Liver (tissue), 8 donors: ENCODE measurements at regions not wholly inside any gene's neighbourhood (a gene's known extent, or its start where the extent isn't known, plus 50 kb on each side); places are given as distances from the start of the nearest gene placed in this dataset.

Source experiments
- DNase-seq: peaks from one replicate; pipeline ENCODE4 v3.0.0-alpha.2; 2017; ENCODE audit warnings: low spot score
- H3K27ac ChIP-seq, 2 donors: one replicate each; pipeline ENCODE4 v1.7.0; 2013; ENCODE audit warnings: inconsistent platforms in 2 of 2, low read length in 2 of 2, control low read depth in 1 of 2, low read depth in 1 of 2, mild to moderate bottlenecking in 1 of 2
- H3K27me3 ChIP-seq, 4 donors: one replicate each; pipeline versions ENCODE4 v1.6.1 to v1.7.0; 2013; ENCODE audit warnings: low read length in 3 of 4, inconsistent platforms in 1 of 4, mild to moderate bottlenecking in 1 of 4, moderate library complexity in 1 of 4; ENCODE audit not compliant: control insufficient read depth in 4 of 4, insufficient read depth in 4 of 4
- H3K36me3 ChIP-seq, 4 donors: one replicate each; pipeline versions ENCODE4 v1.6.1 to v1.7.0; 2013; ENCODE audit warnings: low read length in 3 of 4, mild to moderate bottlenecking in 3 of 4, low read depth in 1 of 4, moderate library complexity in 1 of 4; ENCODE audit not compliant: control insufficient read depth in 4 of 4, insufficient read depth in 3 of 4
- H3K4me1 ChIP-seq, 4 donors: one replicate each; pipeline versions ENCODE4 v1.6.1 to v1.7.0; 2013; ENCODE audit warnings: low read length in 3 of 4, mild to moderate bottlenecking in 3 of 4, moderate library complexity in 1 of 4; ENCODE audit not compliant: control insufficient read depth in 4 of 4, insufficient read depth in 4 of 4
- H3K4me3 ChIP-seq, 3 donors: one replicate each; pipeline versions ENCODE4 v1.6.1 to v1.7.0; 2013; ENCODE audit warnings: low read length in 3 of 3, control low read depth in 1 of 3, low read depth in 1 of 3, mild to moderate bottlenecking in 1 of 3
- H3K9ac ChIP-seq, 2 donors: one replicate each; pipeline ENCODE4 v1.7.0; 2013; ENCODE audit warnings: low read length in 2 of 2, mild to moderate bottlenecking in 2 of 2, moderate library complexity in 2 of 2, control low read depth in 1 of 2, low read depth in 1 of 2
- H3K9me3 ChIP-seq, 4 donors: one replicate each; pipeline versions ENCODE4 v1.6.1 to v1.7.0; 2013; ENCODE audit warnings: low read length in 3 of 4; ENCODE audit not compliant: control insufficient read depth in 4 of 4
- EGR1 ChIP-seq, 2 donors: IDR thresholded peaks; 2 replicates each; pipeline ENCODE4 v1.6.1; 2016 to 2018; ENCODE audit warnings: antibody characterized with exemption in 2 of 2, low read depth in 2 of 2
- FOXA1 ChIP-seq: IDR thresholded peaks from 2 replicates; pipeline ENCODE4 v1.6.1; 2016; ENCODE audit warnings: antibody characterized with exemption
- FOXA2 ChIP-seq: IDR thresholded peaks from 2 replicates; pipeline ENCODE4 v1.6.1; 2016; ENCODE audit warnings: antibody characterized with exemption
- GABPA ChIP-seq, 2 donors: IDR thresholded peaks in 1 of 2; conservative IDR thresholded peaks in 1 of 2; 2 replicates each; pipeline ENCODE4 v1.6.1; 2016; ENCODE audit warnings: antibody characterized with exemption in 2 of 2, mild to moderate bottlenecking in 1 of 2, moderate library complexity in 1 of 2
- HNF4A ChIP-seq, 2 donors: conservative IDR thresholded peaks; 2 replicates each; pipeline ENCODE4 v1.6.1; 2016; ENCODE audit warnings: antibody characterized with exemption in 2 of 2, mild to moderate bottlenecking in 2 of 2
- HNF4G ChIP-seq: IDR thresholded peaks from 2 replicates; pipeline ENCODE4 v1.6.1; 2016; ENCODE audit warnings: antibody characterized with exemption
- JUND ChIP-seq, 2 donors: IDR thresholded peaks; 2 replicates each; pipeline ENCODE4 v1.6.1; 2016; ENCODE audit warnings: antibody characterized with exemption in 2 of 2
- NR2F2 ChIP-seq: IDR thresholded peaks from 2 replicates; pipeline ENCODE4 v1.6.1; 2016; ENCODE audit warnings: antibody characterized with exemption
- RAD21 ChIP-seq, 2 donors: IDR thresholded peaks; 2 replicates each; pipeline ENCODE4 v1.6.1; 2016; ENCODE audit warnings: antibody characterized with exemption in 2 of 2, mild to moderate bottlenecking in 2 of 2
- RXRA ChIP-seq, 2 donors: IDR thresholded peaks; 2 replicates each; pipeline ENCODE4 v1.6.1; 2017 to 2018; ENCODE audit warnings: antibody characterized with exemption in 2 of 2, mild to moderate bottlenecking in 1 of 2
- SP1 ChIP-seq: IDR thresholded peaks from 2 replicates; pipeline ENCODE4 v1.6.1; 2018; ENCODE audit warnings: antibody characterized with exemption, mild to moderate bottlenecking
- TAF1 ChIP-seq: conservative IDR thresholded peaks from 2 replicates; pipeline ENCODE4 v1.6.1; 2016; ENCODE audit warnings: antibody characterized with exemption, mild to moderate bottlenecking
- YY1 ChIP-seq: IDR thresholded peaks from 2 replicates; pipeline ENCODE4 v1.6.1; 2016; ENCODE audit warnings: antibody characterized with exemption, mild to moderate bottlenecking
- WGBS: extraction: QIAGEN DNeasy Blood & Tissue Kit; methylation state at CpG from one replicate; pipeline ENCODE4 v1.1.7; 2013; 5-methylcytosine and 5-hydroxymethylcytosine counted together
- TF ChIP-seq, protein P1 (sequence below): IDR thresholded peaks from 2 replicates; pipeline ENCODE4 v1.6.1; 2016; ENCODE audit warnings: antibody characterized with exemption, mild to moderate bottlenecking
- TF ChIP-seq, protein P2 (sequence below): IDR thresholded peaks from 2 replicates; pipeline ENCODE4 v1.6.1; 2016; ENCODE audit warnings: antibody characterized with exemption
- TF ChIP-seq, protein P3 (sequence below): IDR thresholded peaks from 2 replicates; pipeline ENCODE4 v1.6.1; 2016; ENCODE audit warnings: antibody characterized with exemption
- TF ChIP-seq, protein P4 (sequence below): fragments of 150-350 bp; IDR thresholded peaks from 2 replicates; pipeline ENCODE4 v1.5.1; 2017; ENCODE audit warnings: improper control_type of control experiment, low read depth, low read length; ENCODE audit not compliant: missing input control
- donor health status: healthy.
- donor health status: healthy.
- donor health status: healthy.
- donor health status: healthy.
- donor health status: healthy.

DNA sequence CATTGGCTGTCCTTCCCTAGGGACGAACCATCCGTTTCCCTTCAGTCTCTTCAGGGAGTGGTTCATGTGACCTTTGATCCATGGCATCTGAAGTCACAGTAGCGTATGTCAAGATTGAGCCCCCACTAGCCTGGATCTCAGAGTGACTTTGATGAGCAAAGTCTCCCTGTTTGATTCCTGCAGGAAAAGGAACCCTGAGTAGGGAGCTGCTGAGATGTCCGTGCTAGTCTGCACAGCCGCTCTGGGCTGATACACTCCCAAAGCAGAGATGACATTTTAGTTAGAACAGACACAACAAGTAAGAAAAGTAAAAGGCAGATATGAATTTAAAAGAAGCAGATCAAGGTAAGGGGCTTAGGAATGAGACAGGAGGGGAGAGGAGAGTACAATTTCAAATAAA is 899.4 kb downstream of the C6orf118 start:
- no peaks in the 10 kb centered on the region for H3K27me3 ChIP-seq
- no peak overlapping the region for H3K4me3 ChIP-seq
- no peak overlapping the region for H3K27ac ChIP-seq
- H3K9me3 ChIP-seq = no peaks in the 10 kb centered on the region
- 77% methylated on average over 5 of the region's 5 CpGs for WGBS
- no peaks in the 10 kb centered on the region for H3K4me1 ChIP-seq
- no peak for DNase-seq
- no peaks in the 10 kb centered on the region for H3K36me3 ChIP-seq
- no peak for TF ChIP-seq JUND (IDR thresholded peaks at IDR 0.05)
- TF ChIP-seq, protein P1, sequence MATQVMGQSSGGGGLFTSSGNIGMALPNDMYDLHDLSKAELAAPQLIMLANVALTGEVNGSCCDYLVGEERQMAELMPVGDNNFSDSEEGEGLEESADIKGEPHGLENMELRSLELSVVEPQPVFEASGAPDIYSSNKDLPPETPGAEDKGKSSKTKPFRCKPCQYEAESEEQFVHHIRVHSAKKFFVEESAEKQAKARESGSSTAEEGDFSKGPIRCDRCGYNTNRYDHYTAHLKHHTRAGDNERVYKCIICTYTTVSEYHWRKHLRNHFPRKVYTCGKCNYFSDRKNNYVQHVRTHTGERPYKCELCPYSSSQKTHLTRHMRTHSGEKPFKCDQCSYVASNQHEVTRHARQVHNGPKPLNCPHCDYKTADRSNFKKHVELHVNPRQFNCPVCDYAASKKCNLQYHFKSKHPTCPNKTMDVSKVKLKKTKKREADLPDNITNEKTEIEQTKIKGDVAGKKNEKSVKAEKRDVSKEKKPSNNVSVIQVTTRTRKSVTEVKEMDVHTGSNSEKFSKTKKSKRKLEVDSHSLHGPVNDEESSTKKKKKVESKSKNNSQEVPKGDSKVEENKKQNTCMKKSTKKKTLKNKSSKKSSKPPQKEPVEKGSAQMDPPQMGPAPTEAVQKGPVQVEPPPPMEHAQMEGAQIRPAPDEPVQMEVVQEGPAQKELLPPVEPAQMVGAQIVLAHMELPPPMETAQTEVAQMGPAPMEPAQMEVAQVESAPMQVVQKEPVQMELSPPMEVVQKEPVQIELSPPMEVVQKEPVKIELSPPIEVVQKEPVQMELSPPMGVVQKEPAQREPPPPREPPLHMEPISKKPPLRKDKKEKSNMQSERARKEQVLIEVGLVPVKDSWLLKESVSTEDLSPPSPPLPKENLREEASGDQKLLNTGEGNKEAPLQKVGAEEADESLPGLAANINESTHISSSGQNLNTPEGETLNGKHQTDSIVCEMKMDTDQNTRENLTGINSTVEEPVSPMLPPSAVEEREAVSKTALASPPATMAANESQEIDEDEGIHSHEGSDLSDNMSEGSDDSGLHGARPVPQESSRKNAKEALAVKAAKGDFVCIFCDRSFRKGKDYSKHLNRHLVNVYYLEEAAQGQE = no peak
- no peak overlapping the region for H3K9ac ChIP-seq

DNA sequence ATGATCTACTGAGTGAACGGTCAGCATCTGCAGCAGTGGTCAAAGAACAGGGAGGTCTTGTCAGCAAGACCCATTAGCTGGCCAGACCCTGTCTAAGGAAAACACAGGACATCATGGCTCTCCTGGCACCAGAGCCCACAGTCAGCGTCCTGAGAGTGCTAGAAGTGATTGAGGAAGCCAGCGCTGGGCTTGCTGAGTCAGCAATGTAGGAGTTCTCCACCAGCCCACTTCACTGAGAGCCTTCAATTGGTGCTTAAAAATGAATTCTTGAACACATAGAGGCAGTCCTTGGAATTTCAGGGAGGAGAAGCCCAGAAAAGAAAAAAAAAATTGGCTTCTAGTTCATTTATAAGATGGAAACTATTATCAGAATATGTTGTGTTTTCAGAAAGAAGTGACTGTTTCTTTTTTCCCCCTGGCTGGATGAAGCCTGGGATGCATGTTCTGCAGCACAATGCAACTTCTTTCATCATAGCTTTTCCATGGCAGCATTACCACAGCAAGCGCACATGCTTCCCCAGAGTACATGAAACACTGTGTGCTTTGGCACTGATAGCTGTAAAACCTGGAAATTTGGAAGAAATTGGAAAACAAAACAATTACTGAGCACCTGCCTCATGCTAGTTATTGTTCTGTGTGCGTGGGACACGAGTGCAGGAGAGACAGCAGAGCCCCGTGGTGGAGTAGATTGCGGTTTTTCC is 899.9 kb downstream of the C6orf118 start:
- WGBS = 74% methylated on average over 8 of the region's 8 CpGs
- TF ChIP-seq, protein P1 = no peak
- TF ChIP-seq YY1 (no peak), FOXA2 (no peak), HNF4A (conservative IDR thresholded peaks at IDR 0.05) (no peak), JUND (IDR thresholded peaks at IDR 0.05) (no peak), HNF4G (no peak), EGR1 (IDR thresholded peaks at IDR 0.05; ENCODE audit: low read depth in 2 of 2) (no peak), NR2F2 (no peak), RAD21 (IDR thresholded peaks at IDR 0.05) (no peak), SP1 (no peak), GABPA (IDR thresholded peaks at IDR 0.05 in 1 of 2, conservative IDR thresholded peaks at IDR 0.05 in 1 of 2) (no peak), TAF1 (no peak), FOXA1 (no peak), RXRA (IDR thresholded peaks at IDR 0.05) (no peak)
- TF ChIP-seq, protein P2, sequence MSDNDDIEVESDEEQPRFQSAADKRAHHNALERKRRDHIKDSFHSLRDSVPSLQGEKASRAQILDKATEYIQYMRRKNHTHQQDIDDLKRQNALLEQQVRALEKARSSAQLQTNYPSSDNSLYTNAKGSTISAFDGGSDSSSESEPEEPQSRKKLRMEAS = no peak
- TF ChIP-seq, protein P3, sequence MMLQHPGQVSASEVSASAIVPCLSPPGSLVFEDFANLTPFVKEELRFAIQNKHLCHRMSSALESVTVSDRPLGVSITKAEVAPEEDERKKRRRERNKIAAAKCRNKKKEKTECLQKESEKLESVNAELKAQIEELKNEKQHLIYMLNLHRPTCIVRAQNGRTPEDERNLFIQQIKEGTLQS = no peak
- TF ChIP-seq, protein P4, sequence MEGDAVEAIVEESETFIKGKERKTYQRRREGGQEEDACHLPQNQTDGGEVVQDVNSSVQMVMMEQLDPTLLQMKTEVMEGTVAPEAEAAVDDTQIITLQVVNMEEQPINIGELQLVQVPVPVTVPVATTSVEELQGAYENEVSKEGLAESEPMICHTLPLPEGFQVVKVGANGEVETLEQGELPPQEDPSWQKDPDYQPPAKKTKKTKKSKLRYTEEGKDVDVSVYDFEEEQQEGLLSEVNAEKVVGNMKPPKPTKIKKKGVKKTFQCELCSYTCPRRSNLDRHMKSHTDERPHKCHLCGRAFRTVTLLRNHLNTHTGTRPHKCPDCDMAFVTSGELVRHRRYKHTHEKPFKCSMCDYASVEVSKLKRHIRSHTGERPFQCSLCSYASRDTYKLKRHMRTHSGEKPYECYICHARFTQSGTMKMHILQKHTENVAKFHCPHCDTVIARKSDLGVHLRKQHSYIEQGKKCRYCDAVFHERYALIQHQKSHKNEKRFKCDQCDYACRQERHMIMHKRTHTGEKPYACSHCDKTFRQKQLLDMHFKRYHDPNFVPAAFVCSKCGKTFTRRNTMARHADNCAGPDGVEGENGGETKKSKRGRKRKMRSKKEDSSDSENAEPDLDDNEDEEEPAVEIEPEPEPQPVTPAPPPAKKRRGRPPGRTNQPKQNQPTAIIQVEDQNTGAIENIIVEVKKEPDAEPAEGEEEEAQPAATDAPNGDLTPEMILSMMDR = no peak

More for the DNA sequence above, 899.9 kb downstream of the C6orf118 start:
- Histone ChIP-seq H3K4me1 (no peaks in the 10 kb centered on the region), H3K4me3 (no peak overlapping the region), H3K9ac (no peak overlapping the region), H3K27ac (no peak overlapping the region), H3K36me3 (no peaks in the 10 kb centered on the region), H3K27me3 (no peaks in the 10 kb centered on the region), H3K9me3 (no peaks in the 10 kb centered on the region)
- DNase-seq = no peak
